Loucy (cell line): ENCODE measurements at regions not wholly inside any gene's neighbourhood (a gene's known extent, or its start where the extent isn't known, plus 50 kb on each side); places are given as distances from the start of the nearest gene placed in this dataset.

Experiments
- H2AFZ ChIP-seq: fragments of 200-600 bp; sonication (generic); 2 replicates; pipeline ENCODE4 v1.6.0; 2016; ENCODE audit warnings: antibody characterized with exemption, mild to moderate bottlenecking, low read length, moderate library complexity
- H3F3A ChIP-seq: fragments of 200-600 bp; 2 replicates; pipeline ENCODE4 v1.6.0; 2016; ENCODE audit warnings: antibody characterized with exemption, low read depth, mild to moderate bottlenecking
- H3K27me3 ChIP-seq: fragments of 200-600 bp; sonication (generic); 2 replicates; pipeline ENCODE4 v1.6.1; 2014; ENCODE audit warnings: low read length, mild to moderate bottlenecking; ENCODE audit not compliant: insufficient read depth, poor library complexity, severe bottlenecking
- H3K36me3 ChIP-seq: fragments of 200-600 bp; sonication (generic); 2 replicates; pipeline ENCODE4 v1.6.1; 2016; ENCODE audit warnings: low read length; ENCODE audit not compliant: insufficient read depth
- H3K4me1 ChIP-seq: fragments of 200-600 bp; sonication (generic); 2 replicates; pipeline ENCODE4 v1.5.1; 2014; ENCODE audit warnings: low read length, mild to moderate bottlenecking; ENCODE audit not compliant: insufficient read depth, poor library complexity, severe bottlenecking
- H3K4me2 ChIP-seq: fragments of 200-600 bp; sonication (generic); 2 replicates; pipeline ENCODE4 v1.6.0; 2014; ENCODE audit warnings: antibody characterized with exemption, low read length, low read depth, mild to moderate bottlenecking; ENCODE audit not compliant: poor library complexity, severe bottlenecking
- H3K4me3 ChIP-seq: fragments of 200-600 bp; sonication (generic); 2 replicates; pipeline ENCODE4 v1.5.1; 2014; ENCODE audit warnings: low read length, mild to moderate bottlenecking, mixed read lengths; ENCODE audit not compliant: poor library complexity, severe bottlenecking
- H3K79me2 ChIP-seq: fragments of 200-600 bp; sonication (generic); 2 replicates; pipeline ENCODE4 v1.6.1; 2014; ENCODE audit warnings: low read length; ENCODE audit not compliant: insufficient read depth
- H3K9ac ChIP-seq: fragments of 200-600 bp; sonication (generic); 2 replicates; pipeline ENCODE4 v1.6.0; 2014; ENCODE audit warnings: mild to moderate bottlenecking, low read depth, low read length, moderate library complexity; ENCODE audit not compliant: poor library complexity, severe bottlenecking
- H3K9me2 ChIP-seq: fragments of 200-600 bp; sonication (generic); replicated peaks from 2 replicates; pipeline ENCODE4 v1.6.1; 2016; ENCODE audit warnings: low read depth, low read length, mixed read lengths
- H3K9me3 ChIP-seq: fragments of 200-600 bp; sonication (generic); 2 replicates; pipeline ENCODE4 v1.6.1; 2014; ENCODE audit warnings: mild to moderate bottlenecking, antibody characterized with exemption, low read length, low read depth; ENCODE audit not compliant: insufficient read depth
- H4K20me1 ChIP-seq: fragments of 200-600 bp; sonication (generic); 2 replicates; pipeline ENCODE4 v1.6.0; 2014; ENCODE audit warnings: antibody characterized with exemption, low read length, mild to moderate bottlenecking; ENCODE audit not compliant: insufficient read depth, poor library complexity, severe bottlenecking
- EZH2phosphoT487 ChIP-seq: fragments of 200-600 bp; IDR thresholded peaks from 2 replicates; pipeline ENCODE4 v1.6.1; 2018; ENCODE audit warnings: antibody characterized with exemption, mild to moderate bottlenecking, moderate library complexity, borderline replicate concordance
- TF ChIP-seq, protein P1 (sequence below): fragments of 200-600 bp; sonication (generic); conservative IDR thresholded peaks from 2 replicates; pipeline ENCODE4 v1.5.1; 2014; ENCODE audit warnings: mild to moderate bottlenecking, antibody characterized with exemption, low read length

DNA sequence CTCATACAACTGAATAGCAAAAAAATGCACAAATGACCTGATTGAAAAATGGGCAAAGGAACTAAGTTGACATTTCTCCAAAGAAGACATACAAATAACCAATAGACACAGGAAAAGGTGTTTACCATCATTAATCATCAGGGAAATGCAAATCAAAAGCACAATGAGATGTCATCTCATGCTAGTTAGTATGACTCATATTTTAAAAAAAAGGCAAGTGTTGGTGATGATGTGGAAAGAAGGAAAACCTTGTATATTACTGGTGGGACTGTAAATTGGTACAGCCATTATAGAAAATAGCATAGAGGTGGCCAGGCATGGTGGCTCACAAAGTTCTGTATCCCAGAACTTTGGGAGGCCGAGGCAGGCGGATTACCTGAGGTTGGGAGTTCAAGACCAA is 232.5 kb upstream of the ZFHX3 start:
- Histone ChIP-seq H3F3A (no peaks in the 10 kb centered on the region), H3K36me3 (no peaks in the 10 kb centered on the region)
- TF ChIP-seq, protein P1, sequence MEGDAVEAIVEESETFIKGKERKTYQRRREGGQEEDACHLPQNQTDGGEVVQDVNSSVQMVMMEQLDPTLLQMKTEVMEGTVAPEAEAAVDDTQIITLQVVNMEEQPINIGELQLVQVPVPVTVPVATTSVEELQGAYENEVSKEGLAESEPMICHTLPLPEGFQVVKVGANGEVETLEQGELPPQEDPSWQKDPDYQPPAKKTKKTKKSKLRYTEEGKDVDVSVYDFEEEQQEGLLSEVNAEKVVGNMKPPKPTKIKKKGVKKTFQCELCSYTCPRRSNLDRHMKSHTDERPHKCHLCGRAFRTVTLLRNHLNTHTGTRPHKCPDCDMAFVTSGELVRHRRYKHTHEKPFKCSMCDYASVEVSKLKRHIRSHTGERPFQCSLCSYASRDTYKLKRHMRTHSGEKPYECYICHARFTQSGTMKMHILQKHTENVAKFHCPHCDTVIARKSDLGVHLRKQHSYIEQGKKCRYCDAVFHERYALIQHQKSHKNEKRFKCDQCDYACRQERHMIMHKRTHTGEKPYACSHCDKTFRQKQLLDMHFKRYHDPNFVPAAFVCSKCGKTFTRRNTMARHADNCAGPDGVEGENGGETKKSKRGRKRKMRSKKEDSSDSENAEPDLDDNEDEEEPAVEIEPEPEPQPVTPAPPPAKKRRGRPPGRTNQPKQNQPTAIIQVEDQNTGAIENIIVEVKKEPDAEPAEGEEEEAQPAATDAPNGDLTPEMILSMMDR = no peak

DNA sequence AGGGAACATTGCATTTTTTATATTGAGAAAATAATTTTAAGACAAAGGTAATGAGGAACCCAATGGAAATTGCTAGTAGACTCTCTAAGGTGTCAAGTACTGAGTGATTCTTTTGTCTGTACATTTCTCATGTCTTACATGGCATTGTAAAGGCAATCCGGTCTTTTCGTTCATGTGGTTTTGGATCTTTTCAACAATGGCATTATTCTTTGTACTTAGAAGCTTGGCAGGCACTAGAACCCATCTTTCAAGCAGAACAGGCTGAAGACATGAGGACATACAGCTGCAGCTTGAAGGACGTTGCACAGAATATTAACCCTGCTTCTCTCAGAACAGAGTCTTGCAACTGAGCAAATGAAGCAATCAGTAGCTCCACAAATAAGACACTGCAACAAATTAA is 231.5 kb upstream of the ZFHX3 start:
- H4K20me1 ChIP-seq = no peaks in the 10 kb centered on the region
- no peaks in the 10 kb centered on the region for H3K36me3 ChIP-seq
- no peaks in the 10 kb centered on the region for H3K79me2 ChIP-seq
- H3F3A ChIP-seq = no peaks in the 10 kb centered on the region
- H3K9ac ChIP-seq = no peak overlapping the region
- no peaks in the 10 kb centered on the region for H3K4me1 ChIP-seq
- no peaks in the 10 kb centered on the region for H3K9me2 ChIP-seq
- H3K4me2 ChIP-seq = no peak overlapping the region
- H3K27me3 ChIP-seq = no peaks in the 10 kb centered on the region
- no peak overlapping the region for H3K4me3 ChIP-seq
- H2AFZ ChIP-seq = no peak overlapping the region
- TF ChIP-seq EZH2phosphoT487 = no peak
- TF ChIP-seq, protein P1 = no peak
- no peaks in the 10 kb centered on the region for H3K9me3 ChIP-seq

More for the DNA sequence above, 232.5 kb upstream of the ZFHX3 start:
- H3K27me3 ChIP-seq = no peaks in the 10 kb centered on the region
- H3K9me2 ChIP-seq = no peaks in the 10 kb centered on the region
- no peak overlapping the region for H2AFZ ChIP-seq
- no peaks in the 10 kb centered on the region for H3K4me1 ChIP-seq
- H3K9ac ChIP-seq = no peak overlapping the region
- H3K4me2 ChIP-seq = no peak overlapping the region
- H4K20me1 ChIP-seq = no peaks in the 10 kb centered on the region
- no peaks in the 10 kb centered on the region for H3K9me3 ChIP-seq
- H3K4me3 ChIP-seq = no peak overlapping the region
- no peaks in the 10 kb centered on the region for H3K79me2 ChIP-seq

DNA sequence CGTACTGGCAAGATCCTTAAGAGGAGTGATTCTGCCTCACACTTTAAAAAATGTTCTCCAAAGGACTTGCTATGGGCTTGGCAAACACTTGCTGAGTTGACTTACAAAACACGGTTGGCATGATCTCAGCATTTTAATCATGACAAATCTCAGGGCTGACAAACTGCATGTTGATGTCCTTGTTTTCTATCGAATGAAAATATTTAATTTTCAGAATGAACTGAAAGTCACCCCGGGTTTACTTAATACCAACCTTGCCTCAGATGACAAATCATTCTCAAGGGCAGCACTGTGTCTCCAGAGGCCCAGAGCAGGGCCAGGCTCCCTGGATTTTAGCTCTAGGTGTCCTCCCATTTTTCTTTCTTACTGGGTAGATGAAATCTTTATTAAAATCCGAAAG is 229.1 kb upstream of the ZFHX3 start:
- H3K27me3 ChIP-seq = no peaks in the 10 kb centered on the region
- H2AFZ ChIP-seq = no peak overlapping the region
- no peak overlapping the region for H3K4me3 ChIP-seq
- no peak overlapping the region for H3K4me2 ChIP-seq
- H3K79me2 ChIP-seq = no peaks in the 10 kb centered on the region
- no peaks in the 10 kb centered on the region for H3K36me3 ChIP-seq
- H3K4me1 ChIP-seq = no peaks in the 10 kb centered on the region
- H4K20me1 ChIP-seq = no peaks in the 10 kb centered on the region
- H3K9ac ChIP-seq = no peak overlapping the region
- H3K9me2 ChIP-seq = no peaks in the 10 kb centered on the region
- H3F3A ChIP-seq = no peaks in the 10 kb centered on the region
- no peaks in the 10 kb centered on the region for H3K9me3 ChIP-seq
- TF ChIP-seq, protein P1 = no peak
- TF ChIP-seq EZH2phosphoT487 = no peak
